HepG2 (cell line): ENCODE measurements at regions not wholly inside any gene's neighbourhood (a gene's known extent, or its start where the extent isn't known, plus 50 kb on each side); places are given as distances from the start of the nearest gene placed in this dataset.

Experiments
- BRCA1 ChIP-seq: sonication (generic); formaldehyde crosslinking; IDR thresholded peaks from 2 replicates; pipeline ENCODE4 v1.4.0; 2020; ENCODE audit warnings: missing genetic modification reagents
- CBX2 ChIP-seq, 2 experiments: fragments of 200-600 bp in 1 of 2; sonication (generic); formaldehyde crosslinking in 1 of 2; IDR thresholded peaks; 2 replicates each; pipeline versions ENCODE4 v1.7.0 to v1.8.1; 2018 to 2022; ENCODE audit warnings: low read depth in 2 of 2, low read length in 1 of 2, mild to moderate bottlenecking in 1 of 2, missing genetic modification reagents in 1 of 2
- CCDC6 ChIP-seq: sonication (generic); formaldehyde crosslinking; IDR thresholded peaks from 2 replicates; pipeline ENCODE4 v1.8.1; 2022; ENCODE audit warnings: mild to moderate bottlenecking, missing genetic modification reagents, moderate library complexity
- MYC ChIP-seq: sonication (generic); formaldehyde crosslinking; IDR thresholded peaks from 2 replicates; pipeline ENCODE4 v1.9.0; 2021; ENCODE audit warnings: missing genetic modification reagents, borderline replicate concordance
- NFYB ChIP-seq: sonication (generic); formaldehyde crosslinking; IDR thresholded peaks from 2 replicates; pipeline ENCODE4 v1.4.0; 2020; ENCODE audit warnings: missing genetic modification reagents
- POLR2AphosphoS2 ChIP-seq: IDR thresholded peaks from 2 replicates; pipeline ENCODE4 v1.6.1; 2011; ENCODE audit warnings: low read depth, low read length, improper control_type of control experiment
- SMC3 ChIP-seq: IDR thresholded peaks from 2 replicates; pipeline ENCODE4 v1.6.1; 2011; ENCODE audit warnings: low read length, improper control_type of control experiment
- TF ChIP-seq, protein P1 (sequence below): sonication (generic); formaldehyde crosslinking; IDR thresholded peaks from 2 replicates; pipeline ENCODE4 v1.4.0; 2020; ENCODE audit warnings: missing genetic modification reagents, borderline replicate concordance
- TF ChIP-seq, protein P2 (sequence below): sonication (generic); formaldehyde crosslinking; IDR thresholded peaks from 2 replicates; pipeline ENCODE4 v1.5.0; 2020; ENCODE audit warnings: mild to moderate bottlenecking, missing genetic modification reagents, moderate library complexity

DNA sequence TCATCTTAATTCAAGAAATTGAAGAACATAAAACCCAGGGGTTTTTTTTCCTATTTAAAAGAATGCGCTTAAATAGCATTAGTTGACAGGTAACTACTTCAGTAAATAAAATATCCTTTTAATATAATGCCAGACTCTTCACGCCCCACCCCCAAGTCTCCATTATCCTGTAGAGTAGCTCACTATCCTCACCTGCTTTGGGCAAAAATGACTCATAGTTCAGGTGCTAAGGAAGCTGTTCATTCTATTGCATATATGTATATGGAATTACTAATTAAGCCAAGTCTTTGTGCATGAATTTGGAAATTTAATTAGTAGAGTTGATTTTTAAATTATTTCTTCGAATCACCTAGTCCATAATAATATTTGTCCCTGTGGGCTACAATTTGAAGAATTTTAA lies 656.8 kb upstream of the ANKRD30A start:
- TF ChIP-seq, protein P1, sequence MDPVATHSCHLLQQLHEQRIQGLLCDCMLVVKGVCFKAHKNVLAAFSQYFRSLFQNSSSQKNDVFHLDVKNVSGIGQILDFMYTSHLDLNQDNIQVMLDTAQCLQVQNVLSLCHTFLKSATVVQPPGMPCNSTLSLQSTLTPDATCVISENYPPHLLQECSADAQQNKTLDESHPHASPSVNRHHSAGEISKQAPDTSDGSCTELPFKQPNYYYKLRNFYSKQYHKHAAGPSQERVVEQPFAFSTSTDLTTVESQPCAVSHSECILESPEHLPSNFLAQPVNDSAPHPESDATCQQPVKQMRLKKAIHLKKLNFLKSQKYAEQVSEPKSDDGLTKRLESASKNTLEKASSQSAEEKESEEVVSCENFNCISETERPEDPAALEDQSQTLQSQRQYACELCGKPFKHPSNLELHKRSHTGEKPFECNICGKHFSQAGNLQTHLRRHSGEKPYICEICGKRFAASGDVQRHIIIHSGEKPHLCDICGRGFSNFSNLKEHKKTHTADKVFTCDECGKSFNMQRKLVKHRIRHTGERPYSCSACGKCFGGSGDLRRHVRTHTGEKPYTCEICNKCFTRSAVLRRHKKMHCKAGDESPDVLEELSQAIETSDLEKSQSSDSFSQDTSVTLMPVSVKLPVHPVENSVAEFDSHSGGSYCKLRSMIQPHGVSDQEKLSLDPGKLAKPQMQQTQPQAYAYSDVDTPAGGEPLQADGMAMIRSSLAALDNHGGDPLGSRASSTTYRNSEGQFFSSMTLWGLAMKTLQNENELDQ (CRISPR knock-in tag), result no peak
- no peak for TF ChIP-seq CBX2 (IDR thresholded peaks at IDR 0.05; ENCODE audit: low read depth, low read length)
- no peak for TF ChIP-seq CBX2 (CRISPR knock-in tag; IDR thresholded peaks at IDR 0.05; ENCODE audit: low read depth)
- no peak for TF ChIP-seq SMC3
- TF ChIP-seq BRCA1, result no peak
- TF ChIP-seq, protein P2, sequence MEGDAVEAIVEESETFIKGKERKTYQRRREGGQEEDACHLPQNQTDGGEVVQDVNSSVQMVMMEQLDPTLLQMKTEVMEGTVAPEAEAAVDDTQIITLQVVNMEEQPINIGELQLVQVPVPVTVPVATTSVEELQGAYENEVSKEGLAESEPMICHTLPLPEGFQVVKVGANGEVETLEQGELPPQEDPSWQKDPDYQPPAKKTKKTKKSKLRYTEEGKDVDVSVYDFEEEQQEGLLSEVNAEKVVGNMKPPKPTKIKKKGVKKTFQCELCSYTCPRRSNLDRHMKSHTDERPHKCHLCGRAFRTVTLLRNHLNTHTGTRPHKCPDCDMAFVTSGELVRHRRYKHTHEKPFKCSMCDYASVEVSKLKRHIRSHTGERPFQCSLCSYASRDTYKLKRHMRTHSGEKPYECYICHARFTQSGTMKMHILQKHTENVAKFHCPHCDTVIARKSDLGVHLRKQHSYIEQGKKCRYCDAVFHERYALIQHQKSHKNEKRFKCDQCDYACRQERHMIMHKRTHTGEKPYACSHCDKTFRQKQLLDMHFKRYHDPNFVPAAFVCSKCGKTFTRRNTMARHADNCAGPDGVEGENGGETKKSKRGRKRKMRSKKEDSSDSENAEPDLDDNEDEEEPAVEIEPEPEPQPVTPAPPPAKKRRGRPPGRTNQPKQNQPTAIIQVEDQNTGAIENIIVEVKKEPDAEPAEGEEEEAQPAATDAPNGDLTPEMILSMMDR (CRISPR knock-in tag), result no peak
- TF ChIP-seq CCDC6 (CRISPR knock-in tag), result no peak
- TF ChIP-seq NFYB, result no peak
- TF ChIP-seq POLR2AphosphoS2, result no peak
- TF ChIP-seq MYC, result no peak
